GM06990 (cell line): ENCODE measurements at regions not wholly inside any gene's neighbourhood (a gene's known extent, or its start where the extent isn't known, plus 50 kb on each side); places are given as distances from the start of the nearest gene placed in this dataset.

Source experiments
- DNase-seq: peaks from one replicate; pipeline ENCODE4 v3.0.0-alpha.2; 2011; ENCODE audit not compliant: insufficient read length; ENCODE audit errors: extremely low read depth
- H3K27me3 ChIP-seq: replicated peaks from 2 replicates; pipeline ENCODE4 v1.6.0; 2011; ENCODE audit warnings: low read length; ENCODE audit not compliant: control insufficient read depth, insufficient read depth
- H3K36me3 ChIP-seq: 2 replicates; pipeline ENCODE4 v1.5.1; 2011; ENCODE audit warnings: low read length; ENCODE audit not compliant: control insufficient read depth, insufficient read depth
- H3K4me3 ChIP-seq: replicated peaks from 2 replicates; pipeline ENCODE4 v1.5.1; 2011; ENCODE audit warnings: low read depth, mild to moderate bottlenecking, control low read depth, low read length
- TF ChIP-seq, protein P1 (sequence below): IDR thresholded peaks from 2 replicates; pipeline ENCODE4 v1.5.1; 2011; ENCODE audit warnings: low read length, control low read depth, mild to moderate bottlenecking, inconsistent platforms; ENCODE audit not compliant: insufficient read depth, poor library complexity, severe bottlenecking

DNA sequence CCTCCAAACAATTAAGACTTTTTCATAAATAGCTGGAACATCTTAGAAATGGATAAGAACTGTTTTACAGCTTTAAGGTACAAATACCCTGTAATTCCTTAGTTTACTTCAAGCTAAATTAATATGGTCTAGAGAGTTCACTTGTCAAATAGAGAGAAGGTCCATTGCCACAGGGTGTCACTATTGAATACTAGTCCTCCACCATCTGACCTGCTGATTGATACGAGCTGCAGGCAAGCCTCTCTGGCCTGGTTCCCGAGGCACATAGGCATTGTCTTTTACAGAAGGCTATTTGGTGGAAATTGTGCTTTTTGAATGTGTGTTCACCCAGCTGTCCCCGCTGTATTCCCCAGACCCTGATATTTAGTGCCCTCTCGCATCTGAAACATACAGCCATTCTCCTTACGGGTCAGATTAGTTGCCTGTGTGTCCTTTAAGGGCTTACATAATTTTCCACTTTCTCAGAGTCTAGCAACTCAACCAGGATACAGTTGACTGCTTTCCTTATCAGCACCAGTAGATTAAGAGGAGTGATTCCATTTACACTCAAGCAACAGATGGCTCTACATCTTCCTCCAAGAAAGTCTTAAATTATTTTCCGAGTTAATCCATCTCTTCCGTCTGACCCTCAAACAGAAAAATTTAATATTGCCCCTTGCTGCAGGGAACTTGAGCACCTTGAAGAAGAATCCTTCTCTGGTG, 788.8 kb upstream of the FAT3 start:
- Histone ChIP-seq H3K36me3 (no peaks in the 10 kb centered on the region), H3K27me3 (no peaks in the 10 kb centered on the region), H3K4me3 (no peak overlapping the region)
- TF ChIP-seq, protein P1, sequence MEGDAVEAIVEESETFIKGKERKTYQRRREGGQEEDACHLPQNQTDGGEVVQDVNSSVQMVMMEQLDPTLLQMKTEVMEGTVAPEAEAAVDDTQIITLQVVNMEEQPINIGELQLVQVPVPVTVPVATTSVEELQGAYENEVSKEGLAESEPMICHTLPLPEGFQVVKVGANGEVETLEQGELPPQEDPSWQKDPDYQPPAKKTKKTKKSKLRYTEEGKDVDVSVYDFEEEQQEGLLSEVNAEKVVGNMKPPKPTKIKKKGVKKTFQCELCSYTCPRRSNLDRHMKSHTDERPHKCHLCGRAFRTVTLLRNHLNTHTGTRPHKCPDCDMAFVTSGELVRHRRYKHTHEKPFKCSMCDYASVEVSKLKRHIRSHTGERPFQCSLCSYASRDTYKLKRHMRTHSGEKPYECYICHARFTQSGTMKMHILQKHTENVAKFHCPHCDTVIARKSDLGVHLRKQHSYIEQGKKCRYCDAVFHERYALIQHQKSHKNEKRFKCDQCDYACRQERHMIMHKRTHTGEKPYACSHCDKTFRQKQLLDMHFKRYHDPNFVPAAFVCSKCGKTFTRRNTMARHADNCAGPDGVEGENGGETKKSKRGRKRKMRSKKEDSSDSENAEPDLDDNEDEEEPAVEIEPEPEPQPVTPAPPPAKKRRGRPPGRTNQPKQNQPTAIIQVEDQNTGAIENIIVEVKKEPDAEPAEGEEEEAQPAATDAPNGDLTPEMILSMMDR = no peak
- DNase-seq = no peak

DNA sequence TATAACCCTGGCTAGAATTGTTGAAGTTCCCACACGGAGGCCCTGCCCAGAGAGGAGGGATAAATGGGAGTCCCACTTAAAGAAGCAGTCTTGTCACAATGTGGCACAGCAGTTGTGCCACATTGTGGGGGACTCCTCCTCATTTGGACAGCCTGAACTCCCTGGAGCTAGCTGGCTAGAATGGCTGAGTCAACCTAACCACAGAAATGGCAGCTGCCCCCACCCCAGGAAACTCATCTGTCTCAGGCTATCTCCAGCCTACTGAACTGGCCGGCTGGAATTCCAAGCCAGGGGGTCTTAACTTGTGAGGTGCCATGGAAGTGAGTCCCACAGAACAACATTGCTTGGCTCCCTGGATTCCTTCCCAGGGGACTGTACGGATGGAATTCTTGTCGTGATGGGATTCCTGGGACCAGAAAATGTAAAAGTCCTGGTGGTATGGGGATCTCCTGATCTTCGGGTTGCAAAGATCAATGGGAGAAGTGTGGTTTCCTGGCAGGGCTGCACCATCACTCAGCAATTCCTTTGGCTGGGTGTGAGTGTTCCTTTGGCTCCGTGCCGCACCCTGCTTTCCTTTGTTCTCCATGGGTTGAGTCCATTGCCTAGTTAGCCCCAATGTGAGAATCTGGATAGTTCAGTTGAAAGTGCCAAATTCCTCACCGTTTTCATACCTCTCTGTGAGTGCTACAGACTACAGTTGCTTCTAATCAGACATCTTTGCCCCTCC, 791.2 kb upstream of the FAT3 start:
- TF ChIP-seq, protein P1 = no peak
- H3K36me3 ChIP-seq = no peaks in the 10 kb centered on the region
- H3K27me3 ChIP-seq = no peaks in the 10 kb centered on the region
- no peak for DNase-seq
- H3K4me3 ChIP-seq = no peak overlapping the region

DNA sequence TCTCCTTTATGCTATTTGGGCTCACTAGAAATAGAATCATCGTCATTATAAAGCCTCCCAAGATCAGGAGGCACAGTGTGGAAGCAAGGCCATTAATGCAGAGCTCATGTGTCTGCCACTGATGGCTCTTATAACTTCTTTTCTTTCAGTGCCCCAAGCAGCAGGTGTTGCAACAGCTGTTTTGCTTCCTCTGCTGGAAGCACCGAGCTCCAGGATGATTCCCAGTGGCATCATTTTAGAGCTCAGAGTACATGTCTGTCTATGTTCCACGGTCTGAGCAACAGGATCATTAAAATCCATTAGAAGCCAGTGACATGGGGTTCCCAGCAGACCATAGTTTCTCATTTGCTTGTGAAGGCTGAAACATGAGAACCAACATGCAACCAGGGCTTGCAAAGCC, 803.0 kb upstream of the FAT3 start:
- Histone ChIP-seq H3K27me3 (no peaks in the 10 kb centered on the region), H3K36me3 (no peaks in the 10 kb centered on the region), H3K4me3 (no peak overlapping the region)
- TF ChIP-seq, protein P1 = no peak
- DNase-seq = no peak

DNA sequence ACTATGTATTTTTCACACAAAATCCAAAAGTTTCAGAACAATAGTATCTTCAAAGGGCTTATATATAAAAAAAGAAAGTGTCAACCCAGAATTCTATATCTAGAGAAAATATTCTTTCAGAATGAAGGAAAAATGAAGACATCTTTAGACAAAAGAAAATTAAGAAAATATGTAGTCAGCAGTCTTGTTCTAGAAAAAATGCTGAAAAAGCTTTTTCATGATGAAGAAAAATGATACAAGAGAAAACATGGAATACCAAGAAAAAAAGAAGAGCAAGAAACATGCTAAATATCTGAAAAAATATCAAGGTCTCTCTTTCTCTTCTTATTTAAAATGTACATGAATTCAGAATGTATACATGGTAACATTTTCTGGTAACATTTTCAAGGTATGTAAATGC, 816.8 kb upstream of the FAT3 start:
- no peak for DNase-seq
- no peaks in the 10 kb centered on the region for H3K36me3 ChIP-seq
- TF ChIP-seq, protein P1 = no peak
- H3K4me3 ChIP-seq = no peak overlapping the region
- no peaks in the 10 kb centered on the region for H3K27me3 ChIP-seq

DNA sequence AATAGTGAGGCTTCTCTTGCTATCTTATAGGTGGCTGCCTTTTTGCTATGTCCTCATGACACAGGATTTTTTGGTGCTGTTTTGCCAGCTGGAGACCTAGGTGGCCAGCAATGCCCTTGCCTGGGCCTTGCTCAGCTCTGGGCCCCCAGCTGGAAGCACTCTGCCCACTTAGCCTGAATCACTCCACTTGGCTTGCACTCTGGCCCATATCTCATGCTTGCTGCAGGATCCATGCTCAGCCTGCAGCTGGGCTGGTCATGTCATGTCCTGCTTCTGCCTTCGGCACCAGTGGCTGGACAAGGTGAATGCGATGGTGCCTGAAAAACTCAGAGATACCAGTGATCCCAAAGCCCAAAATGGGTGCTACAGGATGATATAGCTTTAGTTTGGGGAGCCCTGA, 818.6 kb upstream of the FAT3 start:
- no peak for DNase-seq
- Histone ChIP-seq H3K27me3 (no peaks in the 10 kb centered on the region), H3K4me3 (no peak overlapping the region), H3K36me3 (no peaks in the 10 kb centered on the region)
- TF ChIP-seq, protein P1 = no peak
